ENCODE measurements at regions not wholly inside any gene's neighbourhood (a gene's known extent, or its start where the extent isn't known, plus 50 kb on each side); places are given as distances from the start of the nearest gene placed in this dataset.

DNA sequence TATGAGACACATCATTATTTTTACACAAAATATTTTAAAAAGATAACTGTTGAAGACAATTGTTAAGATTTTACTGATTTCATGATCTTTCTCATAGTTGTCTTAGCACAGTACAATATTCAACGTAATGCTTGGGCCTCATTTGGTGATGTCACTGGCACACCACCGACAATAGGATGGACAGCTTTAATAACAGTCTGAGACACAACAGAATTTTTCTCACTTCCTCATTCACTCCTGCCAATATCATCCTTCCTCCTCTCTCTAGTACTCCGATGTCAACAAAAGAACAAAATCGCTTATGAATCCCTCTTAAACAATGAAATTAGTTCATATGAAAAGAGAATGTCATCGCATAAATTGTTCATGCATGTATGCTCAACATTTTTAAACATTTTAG is 461.9 kb upstream of the CDH7 start:
- no peak for DNase-seq (ENCODE audit: low read depth)

GRCh38 chr18:65287652-65288051 is 463.2 kb upstream of the CDH7 start:
- no peak for DNase-seq (ENCODE audit: low read depth)

DNA sequence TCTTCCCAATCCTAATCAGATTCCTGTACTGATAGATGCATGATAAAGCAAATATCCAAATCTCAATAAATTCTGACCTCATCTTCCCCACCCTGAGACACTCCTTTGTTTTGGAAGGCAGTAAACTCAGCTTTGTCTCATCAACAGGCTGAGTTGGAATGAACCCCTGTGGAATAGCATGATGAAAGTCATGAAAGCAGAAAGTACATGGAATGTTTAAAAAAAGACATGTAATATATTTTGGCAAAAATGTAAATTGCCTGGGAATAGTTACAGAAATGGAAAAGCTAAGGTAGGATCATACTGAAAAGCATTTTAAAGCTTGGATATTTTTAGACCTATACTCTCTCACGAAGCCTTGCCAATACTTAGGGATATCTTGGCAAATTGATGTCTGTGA is 468.7 kb upstream of the CDH7 start:
- DNase-seq (ENCODE audit: low read depth) = peak; percentile 17

DNA sequence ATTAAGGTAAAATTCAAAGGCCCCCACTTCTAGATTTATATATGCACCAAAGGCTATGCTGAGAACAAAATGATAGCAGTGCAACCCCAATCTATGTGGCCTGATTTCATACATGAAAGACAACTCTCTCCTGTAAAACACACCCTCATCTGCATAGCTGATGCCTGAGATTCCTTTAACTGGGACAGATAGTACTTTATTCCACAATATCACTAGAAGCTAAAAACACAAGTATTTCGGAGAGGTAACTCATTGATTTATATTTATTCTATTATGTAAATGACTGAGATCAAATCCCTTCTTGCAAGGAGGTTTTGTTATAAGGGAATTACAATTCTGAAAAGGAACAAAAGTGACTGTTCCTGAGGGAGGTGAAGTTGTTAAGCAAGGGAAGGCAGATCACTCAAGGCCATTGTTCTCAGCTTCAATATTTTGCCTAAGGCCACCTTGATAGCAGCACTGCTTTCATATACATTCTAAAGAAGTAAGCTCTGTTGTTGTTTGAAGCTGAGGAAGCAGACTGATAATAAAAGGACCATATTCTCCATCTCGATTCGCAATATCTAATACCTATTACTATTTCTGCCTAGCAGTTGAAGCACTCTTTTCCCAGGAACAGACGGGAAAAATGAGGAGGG is 471.0 kb upstream of the CDH7 start:
- no peak for DNase-seq (ENCODE audit: low read depth)

DNA sequence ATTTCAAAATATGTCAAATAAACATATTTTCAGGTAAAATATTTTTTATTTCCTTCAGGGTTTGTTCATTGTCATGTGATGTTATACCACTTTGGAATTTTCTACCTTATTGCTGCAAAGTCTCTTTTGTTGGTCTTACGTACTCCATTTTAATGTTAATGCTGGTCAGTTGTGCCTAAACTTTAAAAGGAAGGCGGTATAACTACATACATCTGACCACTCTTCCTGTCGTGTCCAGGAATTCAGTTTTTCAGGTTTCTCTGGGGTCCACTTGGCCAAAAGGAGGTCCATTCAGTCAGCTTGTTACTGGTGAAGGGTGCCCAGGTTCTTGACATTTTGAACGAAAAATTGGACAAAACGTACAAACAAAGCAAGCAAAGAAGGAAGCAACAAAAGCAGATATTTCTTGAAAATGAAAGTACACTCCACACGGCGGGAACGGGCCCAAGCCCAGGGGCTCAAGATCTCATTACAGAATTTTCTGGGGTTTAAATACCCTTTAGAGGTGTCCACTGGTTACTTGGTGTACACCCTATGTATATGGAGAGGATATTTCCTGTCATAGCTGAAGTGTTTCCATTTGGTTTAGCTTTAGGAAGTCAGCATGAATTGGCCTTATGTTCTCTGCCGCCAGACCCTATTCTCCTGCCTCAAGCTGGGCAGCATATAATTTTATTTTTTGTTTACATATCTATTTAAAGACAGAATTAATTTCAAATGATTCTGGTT is 471.7 kb upstream of the CDH7 start:
- DNase-seq (ENCODE audit: low read depth) = no peak

DNA sequence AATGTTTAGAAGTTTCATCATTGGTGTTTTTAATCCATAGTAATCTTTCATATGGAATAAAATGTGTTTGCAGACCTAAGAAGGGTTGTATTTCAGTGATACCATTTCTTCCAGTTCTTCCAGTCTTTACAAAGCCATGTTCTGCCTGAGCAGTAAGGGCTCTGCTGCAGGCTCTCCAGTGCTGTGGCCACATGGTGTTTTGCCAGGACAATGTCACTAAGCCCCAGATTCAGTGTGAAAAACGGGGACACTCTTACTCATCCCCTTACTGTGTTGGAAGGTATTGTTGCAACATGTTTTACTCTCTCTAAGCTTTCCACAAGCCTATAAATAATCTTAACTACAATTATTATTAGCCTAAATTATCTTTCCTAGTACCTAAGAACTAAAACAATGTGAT is 481.4 kb upstream of the CDH7 start:
- no peak for DNase-seq (ENCODE audit: low read depth)

DNA sequence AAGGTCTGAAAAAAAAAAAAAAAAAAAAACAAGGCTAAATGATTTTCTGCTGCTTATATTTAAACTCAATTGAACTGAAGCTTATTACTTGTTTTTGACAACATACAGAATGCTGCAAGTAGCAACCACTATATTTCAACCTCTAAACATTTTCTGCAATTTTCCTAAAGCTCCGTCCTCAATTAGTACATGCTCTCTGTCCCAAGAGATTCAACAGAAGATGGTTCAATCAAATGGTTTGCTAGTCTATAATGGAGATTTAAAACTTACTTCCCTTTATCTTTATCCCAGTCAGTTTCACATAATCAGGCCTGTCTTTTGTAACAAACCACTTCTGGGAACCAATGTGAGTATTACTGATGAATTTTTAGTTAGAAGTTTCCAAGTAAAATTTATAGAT is 485.1 kb upstream of the CDH7 start:
- no peak for DNase-seq (ENCODE audit: low read depth)

- DNase-seq (ENCODE audit: low read depth) = no peak
These were observed 490.8 kb upstream of the CDH7 start for GRCh38 chr18:65260030-65260429.

DNA sequence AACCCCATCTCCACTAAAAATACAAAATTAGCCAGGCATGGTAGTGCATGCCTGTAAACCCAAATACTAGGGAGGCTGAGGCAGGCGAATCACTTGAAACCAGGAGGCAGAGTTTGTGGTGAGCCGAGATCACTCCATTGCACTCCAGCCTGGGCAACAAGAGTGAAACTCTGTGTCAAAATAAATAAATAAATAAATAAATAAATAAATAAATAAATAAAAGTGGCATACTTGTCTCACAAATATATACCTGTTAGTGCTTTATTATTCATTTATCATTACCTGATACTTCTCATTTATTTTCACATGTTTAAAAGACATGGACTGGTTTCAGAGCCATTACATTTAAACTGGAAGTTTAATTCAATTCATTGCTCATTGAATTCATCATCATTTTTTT is 491.4 kb upstream of the CDH7 start:
- no peak for DNase-seq (ENCODE audit: low read depth)

- no peak for DNase-seq (ENCODE audit: low read depth)
These were observed 493.7 kb upstream of the CDH7 start for GRCh38 chr18:65257149-65257548.

DNA sequence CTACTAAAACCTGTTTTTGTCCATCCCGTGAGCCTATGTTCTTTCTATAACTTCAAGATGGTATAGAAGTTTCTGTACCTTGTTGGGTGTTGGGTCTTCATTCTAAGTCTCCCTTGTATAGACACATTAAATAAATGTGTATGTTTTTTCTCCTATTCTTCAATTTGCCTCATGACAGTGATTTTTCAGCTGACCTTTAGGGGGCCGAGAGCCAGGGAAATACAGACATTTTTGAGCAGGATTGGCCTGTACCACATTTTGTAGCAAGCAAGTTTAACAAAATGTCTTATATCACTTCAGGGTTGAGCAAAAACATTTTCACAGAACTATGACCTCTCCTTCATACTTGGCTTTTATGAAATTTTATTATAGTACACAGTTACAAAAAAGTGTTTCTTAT is 495.4 kb upstream of the CDH7 start:
- DNase-seq (ENCODE audit: low read depth) = no peak

DNA sequence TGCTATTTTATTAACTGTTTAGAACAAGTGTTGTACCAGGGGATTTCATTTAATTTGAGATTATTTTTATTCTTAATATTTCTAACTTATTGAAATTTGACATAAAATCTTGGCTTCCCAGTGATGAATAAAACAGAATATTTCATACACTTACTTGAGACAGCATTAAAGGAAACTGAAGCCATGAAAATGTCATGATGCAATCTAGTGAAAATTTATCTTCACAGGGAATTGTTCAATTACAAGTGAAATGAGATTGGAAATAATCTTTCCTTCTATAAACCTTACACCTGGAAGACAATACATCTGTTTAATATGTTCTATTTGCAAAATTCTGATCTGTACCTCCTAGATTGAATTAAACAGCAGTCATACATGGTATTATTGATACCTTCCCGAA is 511.0 kb upstream of the CDH7 start:
- DNase-seq (ENCODE audit: low read depth) = no peak

DNA sequence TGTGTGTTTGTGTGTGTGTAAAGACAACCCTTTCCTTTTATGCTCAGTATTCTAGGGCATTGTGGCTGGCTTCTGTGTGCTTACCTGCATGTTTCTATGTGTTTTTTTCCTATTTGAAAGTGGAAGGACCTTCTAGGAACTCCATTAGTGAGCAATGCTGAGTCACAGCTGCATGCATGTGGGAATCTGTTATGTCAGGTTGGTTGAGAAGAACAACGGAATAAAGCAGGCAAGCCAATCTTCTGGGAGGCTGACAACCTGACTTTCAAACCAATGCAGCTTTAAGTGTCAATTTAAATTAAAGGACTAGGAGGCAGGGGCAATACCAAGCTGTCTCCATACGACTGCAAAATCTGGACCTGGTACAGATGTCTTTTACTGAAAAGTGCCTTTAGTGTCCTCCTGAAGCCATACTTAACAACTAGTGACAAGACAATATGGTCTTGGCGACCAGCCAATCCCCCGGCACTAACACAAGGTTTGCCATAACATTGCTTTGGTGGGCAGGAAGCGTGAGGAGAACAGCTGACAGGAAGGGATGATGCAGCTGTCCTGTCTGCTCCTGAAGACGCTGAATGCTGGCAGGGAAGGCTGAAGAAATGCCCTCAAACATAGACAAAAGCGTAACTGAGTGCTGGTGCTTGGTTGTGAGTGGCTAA is 514.7 kb upstream of the CDH7 start:
- no peak for DNase-seq (ENCODE audit: low read depth)

- no peak for DNase-seq (ENCODE audit: low read depth)
These were observed 520.5 kb upstream of the CDH7 start for GRCh38 chr18:65230311-65230710.

DNA sequence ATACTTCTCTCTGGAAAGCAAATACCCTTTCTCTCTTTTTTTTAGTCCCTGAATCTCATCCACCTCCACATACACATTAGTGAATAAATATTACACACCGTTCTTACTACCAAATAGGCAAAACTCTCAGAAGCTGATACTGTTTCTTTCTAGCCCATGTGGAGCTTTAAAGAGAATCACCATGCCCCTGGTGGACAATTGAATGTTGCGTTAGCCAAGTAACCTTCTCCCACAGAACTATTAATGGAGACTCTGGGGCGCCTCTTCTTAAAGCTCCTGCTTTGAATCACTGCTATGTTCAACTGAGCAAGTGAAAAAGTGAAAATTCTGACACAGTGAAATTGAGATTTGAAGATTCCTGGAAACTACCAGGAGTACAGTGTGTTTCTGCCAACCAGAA is 522.8 kb upstream of the CDH7 start:
- DNase-seq (ENCODE audit: low read depth) = no peak

DNA sequence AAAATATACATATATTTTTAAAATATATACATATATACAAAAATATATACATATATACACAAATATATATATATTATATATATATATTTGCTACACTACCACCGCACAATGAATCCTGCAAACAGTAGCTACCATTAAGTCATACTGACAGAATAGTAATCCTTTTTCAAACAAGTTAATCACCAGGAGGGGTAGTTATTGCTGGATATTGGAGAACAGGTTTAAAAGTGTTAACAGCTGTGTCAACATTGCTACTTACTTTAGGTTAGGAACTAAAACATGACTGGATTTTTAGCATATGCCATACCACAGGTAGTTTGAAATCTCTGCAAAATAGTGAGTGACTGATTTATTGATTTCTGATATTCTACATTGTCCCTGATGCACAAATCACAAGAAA is 529.1 kb upstream of the CDH7 start:
- no peak for DNase-seq (ENCODE audit: low read depth)

DNA sequence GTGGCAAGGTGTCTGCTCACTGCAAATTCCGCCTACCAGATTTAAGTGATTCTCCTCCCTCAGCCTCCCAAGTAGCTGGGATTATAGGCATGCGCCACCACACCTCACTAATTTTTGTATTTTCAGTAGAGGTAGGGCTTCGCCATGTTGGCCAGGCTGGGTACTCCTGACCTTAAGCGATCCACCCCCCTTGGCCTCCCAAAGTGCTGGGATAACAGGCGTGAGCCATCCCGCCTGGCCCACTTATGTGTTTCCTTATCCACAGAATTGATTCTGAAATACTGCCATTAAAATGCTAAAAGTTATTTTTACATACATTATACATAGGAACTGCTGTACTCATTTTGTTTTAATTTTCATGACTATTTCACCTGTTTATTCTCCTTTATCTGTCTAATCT is 529.7 kb upstream of the CDH7 start:
- no peak for DNase-seq (ENCODE audit: low read depth)

DNA sequence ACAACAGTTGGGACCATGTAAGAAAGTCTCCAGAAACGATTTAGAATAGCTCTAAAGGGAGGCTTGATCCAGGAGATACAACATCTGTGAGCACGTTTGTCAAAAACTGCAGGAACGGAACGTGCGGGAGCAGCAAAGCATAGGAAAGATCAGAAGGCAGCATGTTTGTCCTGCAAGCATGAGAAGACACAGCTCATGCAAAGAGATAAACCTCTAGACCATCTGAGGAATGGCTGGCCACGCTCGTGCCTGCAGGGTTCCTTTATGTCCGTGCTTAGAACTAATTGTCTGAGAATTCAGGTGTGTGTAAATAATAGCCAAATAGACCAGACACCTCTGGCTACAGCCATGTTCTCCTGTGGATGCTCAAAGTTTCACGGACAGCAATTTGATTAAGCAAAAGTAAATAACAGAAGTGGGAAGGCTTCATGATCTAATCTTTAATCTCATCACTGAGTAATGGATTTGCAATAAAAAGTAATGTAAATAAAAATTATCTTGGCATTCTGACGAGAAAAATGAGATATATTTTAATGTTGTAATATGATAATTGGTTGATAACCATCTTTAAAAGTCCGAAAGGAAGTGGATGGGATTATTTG is 534.8 kb upstream of the CDH7 start:
- no peak for DNase-seq (ENCODE audit: low read depth)

DNA sequence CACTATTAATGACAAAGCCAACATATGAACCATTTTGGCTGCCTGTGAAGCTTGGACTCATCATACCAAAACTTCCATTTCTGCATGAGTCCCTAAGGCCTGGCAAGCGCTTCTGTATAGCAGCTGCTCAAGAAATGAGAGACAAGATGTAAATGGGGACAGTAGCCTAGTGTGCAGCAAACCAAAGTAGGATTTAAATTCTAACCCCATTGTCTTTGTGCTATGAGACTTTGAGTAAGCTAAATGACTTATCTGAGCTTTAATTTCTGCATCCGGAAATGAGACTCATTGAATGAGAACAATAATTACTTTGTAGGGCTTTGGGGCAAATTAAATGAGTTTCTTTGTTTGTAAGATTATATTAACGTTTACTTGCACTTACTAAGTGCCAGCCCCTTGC is 536.4 kb upstream of the CDH7 start:
- no peak for DNase-seq (ENCODE audit: low read depth)

DNA sequence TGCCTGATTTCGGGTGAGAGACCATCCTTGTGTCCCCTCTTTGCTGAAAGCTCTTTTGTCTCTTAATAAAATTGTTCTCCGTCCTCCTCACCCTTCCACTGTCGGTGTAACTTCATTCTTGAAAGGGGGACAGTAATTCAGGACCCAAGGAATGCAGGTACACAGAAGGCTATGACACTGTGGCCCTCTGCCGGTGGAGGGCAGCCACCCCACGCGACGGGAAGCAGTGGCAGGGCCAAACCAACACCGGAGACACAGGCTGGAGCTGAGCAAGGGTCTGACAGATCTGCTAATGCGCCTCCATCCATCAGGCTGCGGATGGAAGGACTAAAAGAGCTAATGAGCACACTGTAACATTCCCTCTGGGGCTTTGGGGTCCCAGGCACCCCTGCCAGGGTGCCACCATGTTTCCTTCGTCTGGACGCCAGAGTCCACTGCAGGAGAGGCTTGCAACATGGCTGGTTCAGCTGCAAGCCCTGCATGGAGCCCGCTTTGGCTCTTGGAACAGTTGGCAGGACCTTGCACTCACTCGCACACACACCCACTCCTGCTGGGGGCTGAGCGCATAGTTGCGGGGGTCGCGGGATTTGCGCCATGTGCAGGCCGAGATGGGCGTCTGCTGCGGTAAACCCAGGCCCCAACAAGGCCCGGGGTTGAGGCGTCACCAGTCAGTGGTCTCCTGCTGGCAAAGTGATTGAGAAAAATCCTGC is 544.1 kb upstream of the CDH7 start:
- DNase-seq (ENCODE audit: low read depth) = no peak

- DNase-seq (ENCODE audit: low read depth) = no peak
These were observed 548.7 kb upstream of the CDH7 start for GRCh38 chr18:65202091-65202490.

DNA sequence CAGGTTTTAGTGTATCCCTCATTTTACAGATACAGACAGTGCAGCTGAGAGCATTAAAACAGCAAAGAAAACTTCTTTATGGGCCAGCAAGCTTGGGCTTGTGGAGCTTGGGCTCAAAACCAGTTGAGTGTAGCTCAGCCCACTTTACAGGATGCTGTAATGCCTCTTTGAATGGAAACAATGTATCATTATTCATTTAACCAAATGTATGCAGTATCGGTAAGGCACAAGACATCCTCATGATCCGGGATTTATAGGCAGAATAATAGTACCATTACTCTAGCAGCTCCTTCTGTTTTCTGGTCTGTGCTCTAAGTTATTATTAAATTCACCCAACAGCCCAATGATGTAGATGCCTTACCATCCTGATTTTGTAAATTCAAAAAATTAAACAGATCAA is 575.1 kb upstream of the CDH7 start:
- DNase-seq (ENCODE audit: low read depth) = no peak

Data from forelimb muscle (tissue), 1 donor.